Kidney (tissue), 13 donors: ENCODE measurements at regions not wholly inside any gene's neighbourhood (a gene's known extent, or its start where the extent isn't known, plus 50 kb on each side); places are given as distances from the start of the nearest gene placed in this dataset.

Experiments used
- DNase-seq, 5 donors: peaks; one replicate each; pipeline ENCODE4 v3.0.0-alpha.2; 2013 to 2020
- FAIRE-seq: peaks from 2 replicates; lab custom pipeline; 2012; peaks lifted over from hg19 to GRCh38; lab: Jason Lieb, UNC
- H3K27ac ChIP-seq, 2 donors: one replicate each; pipeline ENCODE4 v1.7.0; 2013; ENCODE audit warnings: low read depth in 2 of 2, low read length in 2 of 2, inconsistent platforms in 1 of 2
- H3K27me3 ChIP-seq: one replicate; pipeline ENCODE4 v1.7.1; 2013; ENCODE audit warnings: low read length, inconsistent platforms; ENCODE audit not compliant: control insufficient read depth, insufficient read depth
- H3K36me3 ChIP-seq, 3 donors: one replicate each; pipeline versions ENCODE4 v1.7.0 to v1.7.1; 2013; ENCODE audit warnings: low read length in 3 of 3, control low read depth in 1 of 3, inconsistent platforms in 1 of 3; ENCODE audit not compliant: insufficient read depth in 3 of 3, control insufficient read depth in 2 of 3
- H3K4me1 ChIP-seq, 3 donors: one replicate each; pipeline versions ENCODE4 v1.7.0 to v1.7.1; 2013; ENCODE audit warnings: low read length in 3 of 3, inconsistent platforms in 1 of 3, low read depth in 1 of 3; ENCODE audit not compliant: control insufficient read depth in 2 of 3, insufficient read depth in 2 of 3
- H3K4me3 ChIP-seq, 3 donors: one replicate each; pipeline versions ENCODE4 v1.7.0 to v1.8.1; 2013; ENCODE audit warnings: low read length in 3 of 3, control low read depth in 1 of 3, inconsistent platforms in 1 of 3
- H3K9ac ChIP-seq, 3 donors: one replicate each; pipeline versions ENCODE4 v1.7.0 to v1.7.1; 2013; ENCODE audit warnings: low read length in 3 of 3, control low read depth in 1 of 3, inconsistent platforms in 1 of 3
- H3K9me3 ChIP-seq, 3 donors: one replicate each; pipeline versions ENCODE4 v1.7.0 to v1.7.1; 2013; ENCODE audit warnings: low read length in 3 of 3, control low read depth in 1 of 3, inconsistent platforms in 1 of 3; ENCODE audit not compliant: control insufficient read depth in 2 of 3, insufficient read depth in 1 of 3
- intact Hi-C: fragments of 100-400 bp; cut with DNase I; formaldehyde crosslinking; loops from one replicate; pipeline ENCODE4 v1.11.1; 2022
- TF ChIP-seq, protein P1 (sequence below): IDR thresholded peaks from 3 replicates; pipeline ENCODE4 v1.5.1; 2012; ENCODE audit warnings: mild to moderate bottlenecking, moderate library complexity, borderline replicate concordance; ENCODE audit not compliant: insufficient read depth; ENCODE audit errors: extremely low read depth
- donor health status: control.
- donor health status: control.
- donor health status: control.
- donor health status: control.
- donor health status: control.
- donor health status: DM: yes; HTN: yes; CAD: no.
- donor health status: Normal renal cell carcinoma (clear cell type).

DNA sequence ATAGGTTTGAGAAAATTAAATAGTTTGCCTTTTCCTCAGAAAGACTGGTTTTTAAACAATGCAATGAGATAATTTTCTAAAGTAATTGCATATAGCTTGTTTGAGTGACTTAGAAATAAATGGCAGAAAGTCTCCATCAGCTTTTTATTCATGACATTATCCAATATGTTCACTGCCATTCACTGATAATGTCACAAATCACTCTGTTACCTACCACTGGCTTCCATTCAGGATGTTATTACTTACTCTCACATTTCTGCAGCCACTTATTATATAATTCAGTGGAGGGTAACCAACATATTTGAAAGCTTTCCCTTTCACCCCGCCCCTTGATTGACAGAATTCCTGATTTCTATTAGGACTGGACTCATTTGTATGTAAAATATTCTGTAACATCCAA is 1583.5 kb downstream of the PCDH18 start:
- TF ChIP-seq, protein P1, sequence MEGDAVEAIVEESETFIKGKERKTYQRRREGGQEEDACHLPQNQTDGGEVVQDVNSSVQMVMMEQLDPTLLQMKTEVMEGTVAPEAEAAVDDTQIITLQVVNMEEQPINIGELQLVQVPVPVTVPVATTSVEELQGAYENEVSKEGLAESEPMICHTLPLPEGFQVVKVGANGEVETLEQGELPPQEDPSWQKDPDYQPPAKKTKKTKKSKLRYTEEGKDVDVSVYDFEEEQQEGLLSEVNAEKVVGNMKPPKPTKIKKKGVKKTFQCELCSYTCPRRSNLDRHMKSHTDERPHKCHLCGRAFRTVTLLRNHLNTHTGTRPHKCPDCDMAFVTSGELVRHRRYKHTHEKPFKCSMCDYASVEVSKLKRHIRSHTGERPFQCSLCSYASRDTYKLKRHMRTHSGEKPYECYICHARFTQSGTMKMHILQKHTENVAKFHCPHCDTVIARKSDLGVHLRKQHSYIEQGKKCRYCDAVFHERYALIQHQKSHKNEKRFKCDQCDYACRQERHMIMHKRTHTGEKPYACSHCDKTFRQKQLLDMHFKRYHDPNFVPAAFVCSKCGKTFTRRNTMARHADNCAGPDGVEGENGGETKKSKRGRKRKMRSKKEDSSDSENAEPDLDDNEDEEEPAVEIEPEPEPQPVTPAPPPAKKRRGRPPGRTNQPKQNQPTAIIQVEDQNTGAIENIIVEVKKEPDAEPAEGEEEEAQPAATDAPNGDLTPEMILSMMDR: no peak
- intact Hi-C loops: no loop called here
- H3K27me3 ChIP-seq: no peaks in the 10 kb centered on the region
- H3K9ac ChIP-seq: no peak overlapping the region
- FAIRE-seq: no peak
- H3K9me3 ChIP-seq: no peaks in the 10 kb centered on the region
- H3K4me3 ChIP-seq: no peak overlapping the region
- H3K27ac ChIP-seq: no peak overlapping the region
- no peak for DNase-seq
- H3K36me3 ChIP-seq: no peaks in the 10 kb centered on the region
- no peaks in the 10 kb centered on the region for H3K4me1 ChIP-seq

DNA sequence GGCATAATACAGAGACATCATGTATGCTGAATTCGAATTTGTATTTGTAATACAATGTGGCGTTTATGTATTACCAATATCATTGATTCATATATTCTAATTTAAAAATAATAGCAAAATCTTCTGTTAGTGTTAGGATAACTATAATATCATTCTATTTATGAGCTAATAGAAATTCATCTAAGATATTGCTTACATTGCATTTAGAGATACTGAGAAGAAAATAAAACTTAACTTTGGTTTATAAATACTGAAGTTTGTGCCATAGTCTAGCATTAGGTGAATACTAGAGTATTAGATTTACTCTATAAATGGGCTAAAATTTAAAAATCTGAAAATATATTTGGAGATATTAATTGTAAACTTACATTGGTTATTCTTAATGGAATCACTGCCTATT is 1590.6 kb downstream of the PCDH18 start:
- Histone ChIP-seq H3K27ac (no peak overlapping the region), H3K36me3 (no peaks in the 10 kb centered on the region), H3K4me3 (no peak overlapping the region), H3K4me1 (no peaks in the 10 kb centered on the region), H3K27me3 (no peaks in the 10 kb centered on the region), H3K9me3 (no peaks in the 10 kb centered on the region), H3K9ac (no peak overlapping the region)
- intact Hi-C loops: no loop called here
- no peak for FAIRE-seq
- DNase-seq: no peak
- TF ChIP-seq, protein P1: no peak

DNA sequence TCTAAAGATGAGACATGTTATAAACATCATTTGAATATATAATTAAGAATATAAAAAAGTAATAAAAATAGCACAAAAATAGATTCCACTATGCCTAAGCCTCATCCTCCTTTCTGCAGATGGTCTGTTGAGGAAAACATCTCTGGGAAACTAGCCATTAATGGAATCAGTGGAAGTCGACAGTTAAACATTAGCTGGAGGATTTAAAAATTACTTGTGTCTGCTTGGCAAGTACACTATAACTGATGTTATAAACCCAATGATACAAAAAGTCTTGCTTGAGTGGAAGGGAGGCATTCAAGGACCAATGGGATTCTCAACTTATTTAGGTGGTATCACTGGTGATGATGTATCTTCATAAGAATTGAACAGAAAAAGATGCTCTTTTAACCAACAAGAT is 1598.3 kb downstream of the PCDH18 start:
- Histone ChIP-seq H3K27me3 (no peaks in the 10 kb centered on the region), H3K4me1 (no peaks in the 10 kb centered on the region), H3K27ac (no peak overlapping the region), H3K9me3 (peaks cover 0 to 3% (median 0%) of the 10 kb centered on the region in 3 donors), H3K36me3 (no peaks in the 10 kb centered on the region), H3K4me3 (no peak overlapping the region), H3K9ac (no peak overlapping the region)
- TF ChIP-seq, protein P1: no peak
- peak in 1 of 5 donors; percentile 1 for DNase-seq
- intact Hi-C loops: no loop called here
- FAIRE-seq: no peak

DNA sequence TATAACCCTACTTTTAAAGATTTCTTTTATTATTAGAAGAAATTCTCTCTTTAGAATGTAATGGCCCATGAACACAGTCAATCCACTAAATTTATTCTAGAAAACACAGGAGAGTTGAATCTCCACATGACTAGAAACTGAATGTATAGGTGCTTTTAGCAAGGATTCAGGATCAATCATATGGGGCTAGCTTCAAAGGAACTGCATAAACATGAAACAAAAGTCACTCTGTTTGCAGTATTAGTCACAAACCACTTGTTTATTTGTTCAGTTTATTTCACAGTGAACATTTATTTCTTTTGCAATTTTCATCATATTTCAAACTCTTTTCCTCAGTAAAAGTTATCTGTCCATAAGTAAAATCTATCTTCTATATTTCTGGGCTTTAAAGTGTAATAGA is 1604.6 kb downstream of the PCDH18 start:
- no peaks in the 10 kb centered on the region for H3K4me1 ChIP-seq
- no peaks in the 10 kb centered on the region for H3K27me3 ChIP-seq
- H3K9me3 ChIP-seq: peaks cover 0 to 3% (median 0%) of the 10 kb centered on the region in 3 donors
- H3K36me3 ChIP-seq: no peaks in the 10 kb centered on the region
- no peak overlapping the region for H3K27ac ChIP-seq
- no peak for FAIRE-seq
- intact Hi-C loops: no loop called here
- no peak for DNase-seq
- H3K9ac ChIP-seq: no peak overlapping the region
- TF ChIP-seq, protein P1: no peak
- no peak overlapping the region for H3K4me3 ChIP-seq
